Neutrophil (primary cell): ENCODE measurements at regions not wholly inside any gene's neighbourhood (a gene's known extent, or its start where the extent isn't known, plus 50 kb on each side); places are given as distances from the start of the nearest gene placed in this dataset.
"Not testable (repeated sequence)": the region's sequence is repeated elsewhere in the genome, so short reads cannot be mapped to it uniquely, and the experiment has no call there.

Experiments used
- H3K27ac ChIP-seq: fragments of 200-600 bp; sonication (generic); 2 replicates; pipeline ENCODE4 v1.5.1; 2016; ENCODE audit warnings: mild to moderate bottlenecking, moderate library complexity
- H3K27me3 ChIP-seq: fragments of 200-600 bp; sonication (generic); 2 replicates; pipeline ENCODE4 v1.6.0; 2016; ENCODE audit warnings: mild to moderate bottlenecking
- H3K36me3 ChIP-seq: fragments of 200-600 bp; sonication (generic); 2 replicates; pipeline ENCODE4 v1.5.1; 2017
- H3K4me1 ChIP-seq, 2 experiments: fragments of 200-600 bp in 1 of 2; sonication (generic) in 1 of 2; 1 replicate in 1 of 2; 2 replicates in 1 of 2; pipeline versions ENCODE4 v1.5.1 to v1.6.1; 2013 to 2016; ENCODE audit warnings: low read depth in 1 of 2, low read length in 1 of 2, mild to moderate bottlenecking in 1 of 2, moderate library complexity in 1 of 2; ENCODE audit not compliant: control insufficient read depth in 1 of 2, insufficient read depth in 1 of 2
- H3K4me3 ChIP-seq, 2 experiments: fragments of 200-600 bp in 1 of 2; sonication (generic) in 1 of 2; 1 replicate in 1 of 2; 2 replicates in 1 of 2; pipeline ENCODE4 v1.5.1; 2013 to 2016; ENCODE audit warnings: low read depth in 1 of 2, low read length in 1 of 2, mild to moderate bottlenecking in 1 of 2, moderate library complexity in 1 of 2
- H3K9me3 ChIP-seq: fragments of 200-600 bp; sonication (generic); 2 replicates; pipeline ENCODE4 v1.5.1; 2016
- TF ChIP-seq, protein P1 (sequence below): fragments of 200-600 bp; sonication (generic); IDR thresholded peaks from 2 replicates; pipeline ENCODE4 v1.5.1; 2016; ENCODE audit warnings: antibody characterized with exemption

DNA sequence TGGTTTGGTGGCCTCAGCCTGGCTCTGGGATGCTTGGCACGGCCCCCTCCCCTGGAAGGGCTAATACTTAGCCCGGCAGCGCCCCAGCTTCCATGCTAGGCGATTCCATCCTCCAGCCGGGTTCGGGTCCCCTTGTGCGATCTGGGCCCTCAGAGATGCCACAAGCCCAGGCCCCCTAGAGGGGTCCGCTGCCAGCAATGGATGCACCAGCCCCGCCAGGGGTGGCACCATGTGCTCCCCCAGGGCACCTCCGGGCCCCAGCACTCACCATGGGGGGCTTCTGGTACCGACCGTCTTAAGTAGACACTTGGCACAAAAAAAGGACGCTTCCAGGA is 125.7 kb upstream of the KCTD7 start:
- TF ChIP-seq, protein P1, sequence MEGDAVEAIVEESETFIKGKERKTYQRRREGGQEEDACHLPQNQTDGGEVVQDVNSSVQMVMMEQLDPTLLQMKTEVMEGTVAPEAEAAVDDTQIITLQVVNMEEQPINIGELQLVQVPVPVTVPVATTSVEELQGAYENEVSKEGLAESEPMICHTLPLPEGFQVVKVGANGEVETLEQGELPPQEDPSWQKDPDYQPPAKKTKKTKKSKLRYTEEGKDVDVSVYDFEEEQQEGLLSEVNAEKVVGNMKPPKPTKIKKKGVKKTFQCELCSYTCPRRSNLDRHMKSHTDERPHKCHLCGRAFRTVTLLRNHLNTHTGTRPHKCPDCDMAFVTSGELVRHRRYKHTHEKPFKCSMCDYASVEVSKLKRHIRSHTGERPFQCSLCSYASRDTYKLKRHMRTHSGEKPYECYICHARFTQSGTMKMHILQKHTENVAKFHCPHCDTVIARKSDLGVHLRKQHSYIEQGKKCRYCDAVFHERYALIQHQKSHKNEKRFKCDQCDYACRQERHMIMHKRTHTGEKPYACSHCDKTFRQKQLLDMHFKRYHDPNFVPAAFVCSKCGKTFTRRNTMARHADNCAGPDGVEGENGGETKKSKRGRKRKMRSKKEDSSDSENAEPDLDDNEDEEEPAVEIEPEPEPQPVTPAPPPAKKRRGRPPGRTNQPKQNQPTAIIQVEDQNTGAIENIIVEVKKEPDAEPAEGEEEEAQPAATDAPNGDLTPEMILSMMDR = no peak
- H3K36me3 ChIP-seq = no peaks in the 10 kb centered on the region

DNA sequence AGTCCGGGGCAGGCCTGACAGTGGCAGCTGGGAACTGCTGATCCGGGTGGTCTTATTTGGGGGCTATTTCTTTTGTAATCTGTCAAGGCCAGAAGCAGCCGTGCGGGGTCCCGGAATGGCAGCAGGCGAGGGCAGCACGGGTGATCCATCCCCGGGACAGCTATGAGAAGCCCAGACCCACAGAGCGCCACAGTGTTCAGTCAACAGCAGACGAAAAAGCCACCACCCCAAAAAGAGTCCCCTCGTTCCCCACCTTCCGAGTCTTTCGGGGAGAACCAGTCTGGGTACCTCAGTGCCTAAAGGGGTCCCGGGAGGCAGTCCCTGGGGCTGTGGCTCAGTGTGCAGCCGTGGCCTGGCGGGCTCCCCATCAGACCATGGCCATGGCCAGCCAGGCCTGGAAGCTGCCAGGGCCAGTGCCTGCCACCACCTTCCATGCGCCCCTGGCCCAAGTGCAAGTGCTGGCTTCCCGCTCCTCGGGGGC is 125.1 kb upstream of the KCTD7 start:
- Histone ChIP-seq H3K27me3 (peaks cover 47% of the 10 kb centered on the region), H3K4me1 (no peaks in the 10 kb centered on the region), H3K9me3 (no peaks in the 10 kb centered on the region), H3K36me3 (no peaks in the 10 kb centered on the region), H3K4me3 (no peak overlapping the region), H3K27ac (no peak overlapping the region)
- TF ChIP-seq, protein P1 = no peak

More for the DNA sequence above, 125.7 kb upstream of the KCTD7 start:
- no peaks in the 10 kb centered on the region for H3K9me3 ChIP-seq
- H3K4me1 ChIP-seq = no peaks in the 10 kb centered on the region
- H3K4me3 ChIP-seq = no peak overlapping the region
- peaks cover 41% of the 10 kb centered on the region for H3K27me3 ChIP-seq
- no peak overlapping the region for H3K27ac ChIP-seq

DNA sequence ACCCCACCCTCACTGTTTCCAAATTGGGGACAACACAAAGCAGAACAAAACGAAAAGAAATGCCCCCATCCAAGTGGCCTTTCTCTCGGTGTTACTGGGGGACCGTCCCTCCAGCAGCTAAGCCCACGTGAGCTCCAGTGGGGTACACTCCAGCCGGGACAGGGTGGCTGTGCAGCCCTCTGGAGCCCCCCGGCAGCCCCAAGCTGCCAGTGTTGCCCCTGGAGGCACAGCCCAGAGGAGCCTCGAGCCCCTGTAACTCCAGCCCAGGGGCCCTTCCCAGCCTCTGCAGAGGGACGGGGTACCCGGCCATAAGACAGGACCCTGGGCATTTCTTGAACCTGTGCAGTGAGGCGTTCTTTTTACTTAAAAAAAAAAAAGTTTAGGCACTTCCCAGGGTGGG is 124.5 kb upstream of the KCTD7 start:
- H3K36me3 ChIP-seq = no peaks in the 10 kb centered on the region
- H3K27ac ChIP-seq = no peak overlapping the region
- H3K9me3 ChIP-seq = no peaks in the 10 kb centered on the region
- TF ChIP-seq, protein P1 = no peak
- no peaks in the 10 kb centered on the region for H3K4me1 ChIP-seq
- no peak overlapping the region for H3K4me3 ChIP-seq
- H3K27me3 ChIP-seq = peaks cover 52% of the 10 kb centered on the region

DNA sequence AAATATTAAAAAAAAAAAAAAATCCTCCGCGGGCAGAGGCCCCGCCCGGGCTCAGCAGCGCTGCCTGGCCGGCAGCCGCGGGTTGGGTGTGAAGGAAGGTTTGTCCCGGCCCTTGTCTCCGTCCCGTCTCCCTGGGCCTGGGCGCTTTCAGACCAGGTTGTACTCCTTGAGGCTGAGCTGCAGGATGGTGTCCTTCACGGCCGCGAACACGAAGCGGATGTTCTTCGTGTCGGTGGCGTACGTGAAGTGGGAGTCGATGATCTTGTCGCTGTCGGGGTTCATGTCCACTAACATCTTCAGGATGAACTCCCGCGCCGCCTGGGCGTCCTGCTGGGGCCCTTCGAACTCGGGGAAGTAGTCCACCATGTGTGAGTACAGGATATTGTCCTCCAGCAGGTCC is 123.7 kb upstream of the KCTD7 start:
- Histone ChIP-seq H3K27me3 (peaks cover 56% of the 10 kb centered on the region), H3K36me3 (no peaks in the 10 kb centered on the region), H3K4me3 (no peak overlapping the region), H3K4me1 (no peaks in the 10 kb centered on the region), H3K27ac (no peak overlapping the region), H3K9me3 (no peaks in the 10 kb centered on the region)
- TF ChIP-seq, protein P1 = no peak

DNA sequence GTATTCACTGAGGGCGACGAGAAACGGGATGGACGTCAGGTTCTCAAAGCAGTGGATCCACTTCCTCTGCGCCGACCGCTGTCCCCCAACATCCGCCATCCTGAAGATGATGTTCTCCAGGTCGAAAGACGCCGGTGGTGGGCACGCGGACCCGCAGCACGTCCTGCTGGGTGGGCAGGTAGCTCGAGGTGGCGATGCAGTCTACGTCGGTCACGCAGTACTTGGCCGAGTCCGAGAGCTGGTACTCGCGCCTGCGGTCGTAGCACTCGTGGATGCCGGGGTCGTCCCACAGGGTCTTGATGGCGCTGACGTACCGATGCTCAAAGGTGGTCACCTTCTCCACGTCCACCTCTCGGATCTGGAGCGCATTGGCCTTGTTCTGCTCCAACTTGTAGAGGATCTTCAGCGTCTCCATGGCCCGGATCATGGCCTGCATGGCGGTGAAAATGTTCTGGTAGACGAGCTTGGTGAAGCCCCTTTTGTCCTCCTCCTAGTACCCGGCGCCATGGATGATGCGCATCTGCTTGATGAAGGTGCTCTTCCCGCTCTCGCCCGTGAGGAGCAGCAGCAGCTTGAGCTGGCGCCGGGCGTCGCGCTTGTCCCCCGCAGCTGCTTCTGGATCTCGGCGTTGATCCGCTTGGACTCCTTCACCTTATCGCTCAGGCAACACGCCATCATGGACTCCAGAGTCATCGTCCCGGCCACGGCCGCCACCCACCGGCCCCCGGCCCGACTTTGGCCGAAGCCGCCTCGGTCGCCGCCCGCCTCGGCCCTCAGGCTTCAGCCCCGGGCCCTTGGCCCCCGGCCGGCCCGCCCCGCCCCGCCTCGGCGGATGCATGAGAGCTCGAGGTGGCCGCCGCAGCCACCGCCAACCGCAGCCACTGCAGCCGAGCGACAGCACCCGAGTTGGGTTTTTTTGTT is 122.9 kb upstream of the KCTD7 start:
- H3K27me3 ChIP-seq = peaks cover 56% of the 10 kb centered on the region
- no peak overlapping the region for H3K27ac ChIP-seq
- H3K4me1 ChIP-seq = no peaks in the 10 kb centered on the region
- no peak overlapping the region for H3K4me3 ChIP-seq
- H3K9me3 ChIP-seq = no peaks in the 10 kb centered on the region
- TF ChIP-seq, protein P1 = no peak
- no peaks in the 10 kb centered on the region for H3K36me3 ChIP-seq

DNA sequence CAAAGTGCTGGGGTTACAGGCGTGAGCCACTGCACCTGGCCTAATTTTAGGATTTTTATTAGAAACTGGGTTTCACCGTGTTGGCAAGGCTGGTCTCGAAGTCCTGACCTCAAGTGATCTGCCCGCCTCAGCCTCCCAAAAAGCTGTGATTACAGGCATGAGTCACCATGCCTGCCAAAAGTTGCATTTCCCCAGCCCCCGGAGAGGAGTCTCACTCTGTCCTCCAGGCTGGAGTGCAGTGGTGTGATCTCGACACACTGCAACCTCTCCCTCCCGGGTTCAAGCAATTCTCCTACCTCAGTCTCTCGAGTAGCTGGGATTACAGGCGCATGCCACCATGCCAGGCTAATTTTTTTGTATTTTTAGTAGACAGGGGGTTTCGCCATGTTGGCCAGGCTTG is 122.0 kb upstream of the KCTD7 start:
- not testable (repeated sequence) for H3K36me3 ChIP-seq, H3K9me3 ChIP-seq, H3K4me1 ChIP-seq, H3K4me3 ChIP-seq, H3K27ac ChIP-seq
- peaks cover 56% of the 10 kb centered on the region for H3K27me3 ChIP-seq
